GM23338 (cell line): ENCODE measurements at regions not wholly inside any gene's neighbourhood (a gene's known extent, or its start where the extent isn't known, plus 50 kb on each side); places are given as distances from the start of the nearest gene placed in this dataset.

Experiments used
- ATAC-seq: fragments of 200-7000 bp; cut with Tn5 transposase; 3 replicates; pipeline ENCODE4 v1.9.1; 2020
- DNase-seq: peaks from one replicate; pipeline ENCODE4 v3.0.0-alpha.2; 2015; ENCODE audit warnings: low spot score
- H2AFZ ChIP-seq: fragments of 200-600 bp; sonication (generic); 2 replicates; pipeline ENCODE4 v1.8.0; 2016; ENCODE audit warnings: antibody characterized with exemption, mild to moderate bottlenecking, moderate library complexity
- H3F3A ChIP-seq: fragments of 200-600 bp; sonication (generic); replicated peaks from 2 replicates; pipeline ENCODE4 v1.8.0; 2017; ENCODE audit warnings: antibody characterized with exemption, mixed run types, low read depth
- H3K27ac ChIP-seq: fragments of 200-600 bp; sonication (generic); 2 replicates; pipeline ENCODE4 v1.6.1; 2016; ENCODE audit warnings: low read depth
- H3K27me3 ChIP-seq: fragments of 200-600 bp; sonication (generic); 2 replicates; pipeline ENCODE4 v1.8.0; 2016; ENCODE audit warnings: mild to moderate bottlenecking, mixed run types, moderate library complexity; ENCODE audit not compliant: insufficient read depth
- H3K36me3 ChIP-seq: fragments of 200-600 bp; sonication (generic); 2 replicates; pipeline ENCODE4 v1.8.0; 2016; ENCODE audit warnings: mild to moderate bottlenecking; ENCODE audit not compliant: insufficient read depth
- H3K4me1 ChIP-seq: fragments of 200-600 bp; sonication (generic); 2 replicates; pipeline ENCODE4 v1.8.0; 2016; ENCODE audit warnings: mild to moderate bottlenecking, moderate library complexity; ENCODE audit not compliant: insufficient read depth
- H3K4me2 ChIP-seq: fragments of 200-600 bp; sonication (generic); 2 replicates; pipeline ENCODE4 v1.7.1; 2017; ENCODE audit warnings: mixed run types
- H3K4me3 ChIP-seq: fragments of 200-600 bp; sonication (generic); 2 replicates; pipeline ENCODE4 v1.6.1; 2016; ENCODE audit warnings: mixed run types
- H3K79me2 ChIP-seq: fragments of 200-600 bp; sonication (generic); replicated peaks from 2 replicates; pipeline ENCODE4 v1.8.0; 2017; ENCODE audit warnings: mild to moderate bottlenecking; ENCODE audit not compliant: insufficient read depth
- H3K9me2 ChIP-seq: fragments of 200-600 bp; sonication (generic); 2 replicates; pipeline ENCODE4 v1.8.0; 2017; ENCODE audit not compliant: insufficient read depth
- H4K20me1 ChIP-seq: fragments of 200-600 bp; sonication (generic); replicated peaks from 2 replicates; pipeline ENCODE4 v1.8.0; 2017; ENCODE audit warnings: mild to moderate bottlenecking; ENCODE audit not compliant: insufficient read depth
- H3K27ac Mint-ChIP-seq: 2 replicates; pipeline ENCODE4 v1.8.0; 2020; ENCODE audit warnings: inconsistent platforms, mild to moderate bottlenecking, moderate library complexity, mixed read lengths
- H3K27me3 Mint-ChIP-seq: 3 replicates; pipeline ENCODE4 v1.8.0; 2022; ENCODE audit warnings: low read depth, mild to moderate bottlenecking, moderate library complexity, mixed read lengths, inconsistent platforms; ENCODE audit not compliant: insufficient read depth, poor library complexity
- H3K36me3 Mint-ChIP-seq: 3 replicates; pipeline ENCODE4 v1.8.0; 2021; ENCODE audit warnings: low read depth, mild to moderate bottlenecking, inconsistent platforms, moderate library complexity, mixed read lengths
- H3K4me1 Mint-ChIP-seq: 3 replicates; pipeline ENCODE4 v1.8.0; 2020; ENCODE audit warnings: mild to moderate bottlenecking, inconsistent platforms, mixed read lengths
- H3K4me3 Mint-ChIP-seq: 3 replicates; pipeline ENCODE4 v1.8.0; 2021; ENCODE audit warnings: moderate library complexity, mild to moderate bottlenecking, inconsistent platforms, mixed read lengths
- H3K9me3 Mint-ChIP-seq: 3 replicates; pipeline ENCODE4 v1.8.0; 2020; ENCODE audit warnings: moderate library complexity, mild to moderate bottlenecking, inconsistent platforms, mixed read lengths
- CREB1 ChIP-seq: fragments of 250-450 bp; sonication (Bioruptor Pico); IDR thresholded peaks from 2 replicates; pipeline ENCODE4 v1.5.0; 2020; ENCODE audit warnings: low read depth, mild to moderate bottlenecking, moderate library complexity
- NANOG ChIP-seq: IDR thresholded peaks from 2 replicates; pipeline ENCODE4 v1.6.1; 2016; ENCODE audit warnings: antibody characterized with exemption, borderline replicate concordance
- POLR2AphosphoS5 ChIP-seq: IDR thresholded peaks from 2 replicates; pipeline ENCODE4 v1.6.1; 2016; ENCODE audit warnings: antibody characterized with exemption, low read depth
- REST ChIP-seq: IDR thresholded peaks from one replicate; pipeline ENCODE4 v1.6.1; 2018; ENCODE audit warnings: antibody characterized with exemption; ENCODE audit not compliant: unreplicated experiment
- STAT1 ChIP-seq: IDR thresholded peaks from one replicate; pipeline ENCODE4 v1.6.1; 2016; ENCODE audit warnings: antibody characterized with exemption; ENCODE audit not compliant: unreplicated experiment
- ZNF331 ChIP-seq: fragments of 250-450 bp; sonication (Bioruptor Pico); IDR thresholded peaks from 2 replicates; pipeline ENCODE4 v1.5.0; 2020; ENCODE audit warnings: low read depth, mild to moderate bottlenecking, moderate library complexity
- ZNF462 ChIP-seq: fragments of 250-450 bp; sonication (Bioruptor Pico); IDR thresholded peaks from 2 replicates; pipeline ENCODE4 v1.5.0; 2020; ENCODE audit warnings: mild to moderate bottlenecking, moderate library complexity

GRCh38 chr11:122592641-122593040, 62.9 kb upstream of the UBASH3B start (continued):
- no peak for TF ChIP-seq ZNF462

- Histone ChIP-seq H3K36me3 (no peaks in the 10 kb centered on the region), H3K4me1 (peaks cover 2% of the 10 kb centered on the region; the same call in 1 of the 2 replicates), H4K20me1 (no peaks in the 10 kb centered on the region), H3F3A (no peaks in the 10 kb centered on the region), H3K4me3 (no peak overlapping the region), H3K27ac (no peak overlapping the region), H2AFZ (no peak overlapping the region), H3K27me3 (no peaks in the 10 kb centered on the region), H3K9me2 (no peaks in the 10 kb centered on the region), H3K4me2 (no peak overlapping the region), H3K79me2 (no peaks in the 10 kb centered on the region)
- Mint-ChIP-seq H3K27me3 (peaks cover 2% of the 10 kb centered on the region), H3K27ac (no peak overlapping the region), H3K36me3 (no peaks in the 10 kb centered on the region), H3K4me1 (peaks cover 6% of the 10 kb centered on the region; the same call in 2 of the 3 replicates), H3K9me3 (peaks cover 4% of the 10 kb centered on the region; the same call in 2 of the 3 replicates), H3K4me3 (no peak overlapping the region)
- ATAC-seq: no peak
- no peak for DNase-seq
- no peak for TF ChIP-seq STAT1
- no peak for TF ChIP-seq REST
- no peak for TF ChIP-seq POLR2AphosphoS5
- no peak for TF ChIP-seq ZNF331
- no peak for TF ChIP-seq ZNF462
- no peak for TF ChIP-seq NANOG
- no peak for TF ChIP-seq CREB1 (CRISPR knock-in tag)
These were observed 70.9 kb upstream of the UBASH3B start for GRCh38 chr11:122584670-122585069.
